ENCODE measurements at regions not wholly inside any gene's neighbourhood (a gene's known extent, or its start where the extent isn't known, plus 50 kb on each side); places are given as distances from the start of the nearest gene placed in this dataset.
"Not testable (repeated sequence)": the region's sequence is repeated elsewhere in the genome, so short reads cannot be mapped to it uniquely, and the experiment has no call there.

DNA sequence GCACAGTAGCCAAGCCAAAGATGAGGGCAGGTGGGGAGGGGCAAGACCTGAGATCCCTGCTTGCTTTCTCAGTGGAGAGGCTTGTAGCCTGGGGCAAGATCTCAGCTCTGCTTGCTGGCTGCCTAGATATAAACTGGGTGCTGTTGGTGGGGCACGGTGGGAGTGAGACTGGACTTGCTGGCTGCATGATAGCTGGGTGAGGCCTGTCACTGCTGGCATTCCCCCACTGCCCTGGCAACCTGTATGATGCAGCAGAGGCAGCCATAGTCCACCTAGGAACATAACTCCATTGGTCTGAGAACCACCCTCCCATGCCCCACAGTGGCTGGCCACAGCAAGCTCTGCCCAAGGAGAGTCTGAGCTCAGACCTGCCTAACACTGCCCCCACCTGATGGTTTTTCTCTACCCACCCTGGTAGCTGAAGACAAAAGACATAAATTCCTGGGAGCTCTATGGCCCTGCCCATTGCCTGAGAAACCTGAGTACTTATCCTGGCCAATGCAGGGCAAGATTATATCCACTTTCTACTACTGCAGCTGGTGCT is 261.9 kb upstream of the DEPDC1 start:
- FAIRE-seq = no peak
- H3K4me3 ChIP-seq (ENCODE audit: low read depth, low read length) = no peak overlapping the region
- no peak for DNase-seq (ENCODE audit: low read depth)

DNA sequence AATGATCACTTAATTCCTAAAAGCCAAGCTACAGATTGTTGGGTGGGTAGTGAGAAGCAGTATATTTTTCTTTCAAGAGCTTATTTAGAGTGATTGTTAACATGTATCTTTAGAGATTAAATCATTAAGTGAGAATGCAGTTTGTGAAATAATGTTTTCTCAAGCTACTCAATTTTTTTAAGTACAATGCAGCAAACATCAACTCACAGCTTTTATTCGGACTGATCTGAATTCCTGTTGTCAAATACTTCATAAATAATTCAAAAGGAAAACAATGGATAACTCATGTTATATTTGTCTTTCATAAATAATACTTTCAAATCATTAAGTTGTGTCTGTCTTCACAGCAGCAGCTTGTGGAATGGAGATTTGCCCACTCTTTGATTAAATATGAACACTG is 271.1 kb upstream of the DEPDC1 start:
- Histone ChIP-seq H3K4me3 (ENCODE audit: low read depth, low read length) (no peak overlapping the region), H3K36me3 (ENCODE audit: control insufficient read depth, insufficient read depth, low read length) (no peaks in the 10 kb centered on the region), H3K27me3 (ENCODE audit: control insufficient read depth, insufficient read depth, low read length) (no peaks in the 10 kb centered on the region)
- no peak for DNase-seq (ENCODE audit: low read depth)
- TF ChIP-seq, protein P1, sequence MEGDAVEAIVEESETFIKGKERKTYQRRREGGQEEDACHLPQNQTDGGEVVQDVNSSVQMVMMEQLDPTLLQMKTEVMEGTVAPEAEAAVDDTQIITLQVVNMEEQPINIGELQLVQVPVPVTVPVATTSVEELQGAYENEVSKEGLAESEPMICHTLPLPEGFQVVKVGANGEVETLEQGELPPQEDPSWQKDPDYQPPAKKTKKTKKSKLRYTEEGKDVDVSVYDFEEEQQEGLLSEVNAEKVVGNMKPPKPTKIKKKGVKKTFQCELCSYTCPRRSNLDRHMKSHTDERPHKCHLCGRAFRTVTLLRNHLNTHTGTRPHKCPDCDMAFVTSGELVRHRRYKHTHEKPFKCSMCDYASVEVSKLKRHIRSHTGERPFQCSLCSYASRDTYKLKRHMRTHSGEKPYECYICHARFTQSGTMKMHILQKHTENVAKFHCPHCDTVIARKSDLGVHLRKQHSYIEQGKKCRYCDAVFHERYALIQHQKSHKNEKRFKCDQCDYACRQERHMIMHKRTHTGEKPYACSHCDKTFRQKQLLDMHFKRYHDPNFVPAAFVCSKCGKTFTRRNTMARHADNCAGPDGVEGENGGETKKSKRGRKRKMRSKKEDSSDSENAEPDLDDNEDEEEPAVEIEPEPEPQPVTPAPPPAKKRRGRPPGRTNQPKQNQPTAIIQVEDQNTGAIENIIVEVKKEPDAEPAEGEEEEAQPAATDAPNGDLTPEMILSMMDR (IDR thresholded peaks at IDR 0.05; ENCODE audit: insufficient read depth, low read length, severe bottlenecking) = no peak
- FAIRE-seq = no peak

More for the DNA sequence above, 261.9 kb upstream of the DEPDC1 start:
- TF ChIP-seq, protein P1 (IDR thresholded peaks at IDR 0.05; ENCODE audit: insufficient read depth, low read length, severe bottlenecking) = no peak
- Histone ChIP-seq H3K36me3 (ENCODE audit: control insufficient read depth, insufficient read depth, low read length) (no peaks in the 10 kb centered on the region), H3K27me3 (ENCODE audit: control insufficient read depth, insufficient read depth, low read length) (no peaks in the 10 kb centered on the region)

DNA sequence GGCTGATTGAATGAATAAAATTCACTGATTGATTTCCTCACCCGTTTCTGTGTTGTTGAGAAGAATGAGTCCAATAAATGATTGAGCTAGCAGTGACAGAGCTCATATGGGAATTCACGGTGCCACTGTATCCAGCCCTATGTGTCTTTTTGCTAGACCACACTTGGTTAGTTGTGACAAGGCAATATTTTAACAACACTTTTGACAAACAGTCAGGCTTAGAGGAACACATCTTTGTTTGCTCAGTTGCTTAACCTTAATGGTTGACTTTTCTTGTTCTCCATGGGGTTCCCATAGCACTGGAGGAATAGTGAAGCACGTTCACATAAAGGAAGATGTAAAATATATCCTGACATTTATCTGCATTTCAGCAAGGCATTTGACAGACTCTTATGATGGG is 273.9 kb upstream of the DEPDC1 start:
- H3K27me3 ChIP-seq (ENCODE audit: control insufficient read depth, insufficient read depth, low read length) = no peaks in the 10 kb centered on the region
- no peak overlapping the region for H3K4me3 ChIP-seq (ENCODE audit: low read depth, low read length)
- no peak for DNase-seq (ENCODE audit: low read depth)
- no peaks in the 10 kb centered on the region for H3K36me3 ChIP-seq (ENCODE audit: control insufficient read depth, insufficient read depth, low read length)
- FAIRE-seq = no peak
- TF ChIP-seq, protein P1 (IDR thresholded peaks at IDR 0.05; ENCODE audit: insufficient read depth, low read length, severe bottlenecking) = no peak

DNA sequence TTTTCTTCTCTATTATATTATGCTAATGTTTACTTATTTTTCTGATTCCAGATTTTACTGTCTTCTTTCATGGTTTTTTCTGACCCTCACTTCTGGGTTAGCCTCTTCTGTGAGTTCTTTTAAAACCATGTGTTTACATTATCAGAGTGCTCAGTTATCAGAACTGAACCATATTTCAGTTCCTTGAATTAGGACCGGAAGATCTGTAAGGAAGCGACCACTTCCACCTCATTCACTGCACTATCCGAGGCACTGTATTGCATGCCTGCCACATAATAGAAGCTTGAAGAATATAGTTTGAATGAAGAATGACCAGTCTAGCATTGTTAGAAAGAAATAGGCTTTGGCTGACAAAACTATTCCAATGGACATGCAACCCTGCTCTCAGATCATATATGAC is 281.0 kb upstream of the DEPDC1 start:
- Histone ChIP-seq H3K4me3 (ENCODE audit: low read depth, low read length) (no peak overlapping the region), H3K27me3 (ENCODE audit: control insufficient read depth, insufficient read depth, low read length) (no peaks in the 10 kb centered on the region), H3K36me3 (ENCODE audit: control insufficient read depth, insufficient read depth, low read length) (no peaks in the 10 kb centered on the region)
- no peak for DNase-seq (ENCODE audit: low read depth)
- FAIRE-seq = no peak
- TF ChIP-seq, protein P1 (IDR thresholded peaks at IDR 0.05; ENCODE audit: insufficient read depth, low read length, severe bottlenecking) = no peak

DNA sequence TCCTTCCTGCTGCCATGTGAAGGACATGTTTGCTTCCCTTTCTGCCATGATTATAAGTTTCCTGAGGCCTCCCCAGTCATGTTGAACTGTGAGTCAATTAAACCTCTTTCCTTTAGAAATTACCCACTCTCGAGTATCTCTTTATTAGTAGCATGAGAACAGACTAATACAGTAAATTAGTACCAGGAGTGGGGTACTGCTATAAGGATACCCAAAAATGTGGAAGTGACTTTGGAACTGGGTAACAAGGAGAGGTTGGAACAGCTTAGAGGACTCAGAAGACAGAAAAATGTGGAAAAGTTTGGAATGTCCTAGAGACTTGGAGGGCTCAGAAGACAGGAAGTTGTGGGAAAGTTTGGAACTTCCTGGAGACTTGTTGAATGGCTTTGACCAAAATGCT is 283.0 kb upstream of the DEPDC1 start:
- H3K36me3 ChIP-seq (ENCODE audit: control insufficient read depth, insufficient read depth, low read length); FAIRE-seq; H3K4me3 ChIP-seq (ENCODE audit: low read depth, low read length); DNase-seq (ENCODE audit: low read depth); H3K27me3 ChIP-seq (ENCODE audit: control insufficient read depth, insufficient read depth, low read length): not testable (repeated sequence)

DNA sequence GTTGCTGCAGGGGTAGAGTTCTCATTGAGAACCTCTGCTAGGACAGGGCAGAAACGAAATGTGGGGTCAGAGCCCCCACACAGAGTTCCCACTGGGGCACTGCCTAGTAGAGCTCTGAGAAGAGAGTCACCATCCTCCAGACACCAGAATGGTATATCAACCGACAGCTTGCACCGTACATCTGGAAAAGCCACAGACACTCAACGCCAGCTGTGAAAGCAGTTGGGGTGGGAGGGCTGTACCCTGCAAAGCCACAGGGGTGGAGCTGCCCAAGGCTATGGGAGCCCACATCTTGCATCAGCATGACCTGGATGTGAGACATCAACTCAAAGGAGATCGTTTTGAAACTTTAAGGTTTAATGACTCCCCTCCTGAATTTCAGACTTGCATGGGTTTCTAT is 284.0 kb upstream of the DEPDC1 start:
- Histone ChIP-seq H3K36me3 (ENCODE audit: control insufficient read depth, insufficient read depth, low read length) (no peaks in the 10 kb centered on the region), H3K4me3 (ENCODE audit: low read depth, low read length) (no peak overlapping the region), H3K27me3 (ENCODE audit: control insufficient read depth, insufficient read depth, low read length) (no peaks in the 10 kb centered on the region)
- TF ChIP-seq, protein P1 (IDR thresholded peaks at IDR 0.05; ENCODE audit: insufficient read depth, low read length, severe bottlenecking) = no peak
- DNase-seq (ENCODE audit: low read depth) = no peak
- FAIRE-seq = no peak
